Erythroblast (primary cell): ENCODE measurements at regions not wholly inside any gene's neighbourhood (a gene's known extent, or its start where the extent isn't known, plus 50 kb on each side); places are given as distances from the start of the nearest gene placed in this dataset.

Source experiments
- DNase-seq, 2 experiments: peaks; one replicate each; lab custom pipeline; 2025; lab: John Stamatoyannopoulos, UW
- GATA1 ChIP-seq: IDR thresholded peaks from 2 replicates; pipeline ENCODE4 v1.6.1; 2011; ENCODE audit warnings: low read depth, mild to moderate bottlenecking, control low read depth, low read length, moderate library complexity
- POLR2A ChIP-seq: IDR thresholded peaks from 2 replicates; pipeline ENCODE4 v1.6.1; 2011; ENCODE audit warnings: mild to moderate bottlenecking, low read length

- TF ChIP-seq GATA1 = no peak
- TF ChIP-seq POLR2A = no peak
- DNase-seq = no peak
Measured at GRCh38 chr15:96497951-96498350, 167.5 kb downstream of the NR2F2 start.

- no peak for DNase-seq
- TF ChIP-seq POLR2A (no peak), GATA1 (no peak)
Measured at GRCh38 chr15:96500508-96500907, 170.0 kb downstream of the NR2F2 start.

GRCh38 chr15:96501362-96501761, 170.9 kb downstream of the NR2F2 start:
- TF ChIP-seq GATA1 = no peak
- no peak for TF ChIP-seq POLR2A
- no peak for DNase-seq

DNA sequence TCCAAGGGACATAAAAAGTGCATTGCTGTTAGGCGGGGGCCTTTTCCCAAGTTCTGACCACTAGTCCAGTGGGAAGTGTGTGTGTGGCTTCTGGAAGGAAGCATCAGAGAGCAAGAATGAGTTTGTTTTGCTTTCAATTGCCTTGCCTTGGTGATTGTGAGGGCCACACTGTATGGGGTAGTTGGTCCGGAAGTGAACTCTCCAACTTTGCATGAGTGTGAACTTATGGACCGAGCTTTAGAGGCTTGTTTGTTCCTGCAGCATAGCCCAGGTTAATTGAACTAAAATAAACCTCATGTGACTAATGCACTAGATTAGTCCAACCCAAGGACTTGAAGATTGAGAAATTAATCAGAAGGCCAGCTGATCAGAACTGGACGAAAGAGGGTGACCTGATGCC, 171.7 kb downstream of the NR2F2 start:
- DNase-seq = no peak
- no peak for TF ChIP-seq GATA1
- no peak for TF ChIP-seq POLR2A

DNA sequence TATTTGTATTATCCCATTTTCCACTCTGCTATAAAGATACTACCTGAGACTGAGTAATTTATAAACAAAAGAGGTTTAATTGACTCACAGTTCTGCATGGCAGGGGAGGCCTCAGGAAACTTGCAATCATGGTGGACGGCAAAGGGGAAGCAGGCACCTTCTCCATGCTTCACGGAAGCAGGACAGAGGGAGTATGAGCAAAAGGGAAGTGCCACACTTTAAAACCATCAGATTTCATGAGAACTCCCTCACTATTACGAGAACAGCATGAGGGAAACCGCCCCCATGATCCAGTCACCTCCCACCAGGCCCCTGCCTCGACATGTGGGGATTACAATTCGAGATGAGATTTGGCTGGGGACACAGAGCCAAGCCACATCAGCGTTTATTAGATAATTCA, 172.8 kb downstream of the NR2F2 start:
- DNase-seq = no peak
- TF ChIP-seq POLR2A (no peak), GATA1 (no peak)

- no peak for TF ChIP-seq POLR2A
- no peak for TF ChIP-seq GATA1
- no peak for DNase-seq
Measured at GRCh38 chr15:96504371-96504770, 173.9 kb downstream of the NR2F2 start.

DNA sequence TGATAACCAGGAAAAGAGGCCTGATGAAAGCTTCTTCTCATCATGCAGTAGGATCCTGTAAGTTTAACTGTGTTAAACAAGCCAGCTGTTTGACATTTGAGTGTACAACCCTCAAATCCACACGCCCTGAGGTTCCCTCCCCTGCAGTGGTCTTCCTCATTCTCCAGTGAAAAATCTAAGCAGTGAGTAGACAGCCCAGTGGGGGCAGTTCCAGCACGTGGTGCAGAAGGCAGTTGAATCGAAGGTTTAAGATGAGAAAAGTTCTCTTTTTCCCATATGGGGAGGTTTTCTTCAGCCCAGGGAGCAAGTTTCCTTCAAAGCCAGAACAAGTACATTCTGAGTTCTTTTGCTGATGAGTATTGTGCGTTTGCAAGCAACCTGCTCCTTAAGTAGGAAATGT, 174.5 kb downstream of the NR2F2 start:
- no peak for DNase-seq
- no peak for TF ChIP-seq GATA1
- no peak for TF ChIP-seq POLR2A

GRCh38 chr15:96514607-96515285, 184.2 kb downstream of the NR2F2 start:
- TF ChIP-seq POLR2A = no peak
- DNase-seq = no peak

DNA sequence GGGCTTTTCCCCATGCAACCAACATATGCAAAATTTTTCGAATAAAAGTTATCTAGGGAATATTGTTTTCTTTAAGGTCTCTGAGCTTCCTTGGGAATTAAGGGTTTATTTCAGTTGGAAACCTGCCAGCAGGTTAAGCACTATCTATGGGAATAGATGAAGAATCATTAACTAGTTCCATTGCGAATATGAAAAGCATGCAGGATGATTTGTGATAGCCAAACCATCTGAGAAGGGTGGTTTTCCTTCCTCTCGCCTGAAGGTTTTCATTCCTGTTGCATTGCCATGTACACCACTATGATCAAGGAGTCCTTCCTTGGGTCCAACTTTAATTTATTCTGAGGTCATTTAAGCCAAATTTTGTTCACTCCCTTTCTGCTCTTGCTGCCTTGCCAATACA, 184.9 kb downstream of the NR2F2 start:
- no peak for DNase-seq
- TF ChIP-seq POLR2A (no peak), GATA1 (no peak)

- DNase-seq = no peak
- TF ChIP-seq GATA1 = no peak
- no peak for TF ChIP-seq POLR2A
Measured at GRCh38 chr15:96521386-96521785, 190.9 kb downstream of the NR2F2 start.

DNA sequence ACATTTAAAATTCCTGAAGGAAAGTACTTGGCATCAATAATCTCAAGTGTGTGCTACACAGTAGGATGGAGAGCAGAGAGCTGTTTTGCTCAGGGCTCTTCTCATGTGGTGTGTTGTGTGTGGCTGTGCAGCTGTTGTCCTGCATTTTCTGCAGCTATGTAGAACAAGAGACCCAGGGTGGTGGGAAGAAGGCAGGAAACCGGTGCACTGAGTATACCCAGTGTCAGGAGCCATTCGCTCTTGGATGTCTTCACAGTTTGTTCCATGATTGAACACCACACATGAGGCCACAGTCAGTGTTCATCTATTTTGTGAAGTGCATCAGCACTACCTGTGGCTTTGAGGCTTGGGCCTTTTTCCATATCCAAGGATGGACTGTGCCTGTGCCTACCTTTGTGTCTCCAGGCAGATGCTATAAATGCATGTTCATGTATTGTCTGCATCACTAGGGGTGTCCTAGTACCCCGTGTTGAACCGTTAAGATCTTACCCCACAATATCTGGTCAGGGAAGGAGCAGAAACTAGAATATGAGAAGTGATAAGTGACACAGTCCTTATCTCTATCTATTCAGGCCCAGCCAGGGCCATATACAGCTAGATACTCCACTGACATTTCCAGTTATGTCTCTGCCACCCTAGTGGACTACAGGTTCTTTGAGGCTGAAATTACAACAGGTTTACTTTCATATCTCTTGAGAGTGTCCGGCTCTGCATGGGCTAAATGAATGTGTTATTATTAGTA, 194.3 kb downstream of the NR2F2 start:
- TF ChIP-seq GATA1 = no peak
- no peak for TF ChIP-seq POLR2A
- peak in 1 of 2 experiments; percentile 4 for DNase-seq

GRCh38 chr15:96535148-96535547, 204.6 kb downstream of the NR2F2 start:
- TF ChIP-seq POLR2A (no peak), GATA1 (no peak)
- no peak for DNase-seq

DNA sequence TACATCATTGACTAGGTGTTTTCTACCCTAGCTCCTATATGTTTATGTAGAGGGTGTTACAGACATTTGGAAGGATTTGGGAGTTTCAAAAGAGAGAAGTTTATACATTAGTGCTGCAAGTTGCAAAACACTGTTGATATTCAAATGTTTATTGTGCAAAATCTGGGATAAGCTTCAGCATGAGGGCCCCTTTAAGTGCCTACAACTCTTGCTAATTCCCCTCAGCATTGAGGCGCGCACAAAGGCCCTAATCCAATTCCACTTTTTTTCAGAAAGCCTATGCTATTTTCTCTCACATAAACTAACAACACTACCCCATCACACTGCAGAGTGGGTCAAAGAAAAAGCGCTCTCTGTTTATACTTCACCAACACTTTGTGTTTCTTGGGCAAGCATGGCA, 208.0 kb downstream of the NR2F2 start:
- TF ChIP-seq POLR2A (no peak), GATA1 (no peak)
- no peak for DNase-seq

- TF ChIP-seq POLR2A = no peak
- TF ChIP-seq GATA1 = no peak
- no peak for DNase-seq
Measured at GRCh38 chr15:96540283-96540682, 209.8 kb downstream of the NR2F2 start.

DNA sequence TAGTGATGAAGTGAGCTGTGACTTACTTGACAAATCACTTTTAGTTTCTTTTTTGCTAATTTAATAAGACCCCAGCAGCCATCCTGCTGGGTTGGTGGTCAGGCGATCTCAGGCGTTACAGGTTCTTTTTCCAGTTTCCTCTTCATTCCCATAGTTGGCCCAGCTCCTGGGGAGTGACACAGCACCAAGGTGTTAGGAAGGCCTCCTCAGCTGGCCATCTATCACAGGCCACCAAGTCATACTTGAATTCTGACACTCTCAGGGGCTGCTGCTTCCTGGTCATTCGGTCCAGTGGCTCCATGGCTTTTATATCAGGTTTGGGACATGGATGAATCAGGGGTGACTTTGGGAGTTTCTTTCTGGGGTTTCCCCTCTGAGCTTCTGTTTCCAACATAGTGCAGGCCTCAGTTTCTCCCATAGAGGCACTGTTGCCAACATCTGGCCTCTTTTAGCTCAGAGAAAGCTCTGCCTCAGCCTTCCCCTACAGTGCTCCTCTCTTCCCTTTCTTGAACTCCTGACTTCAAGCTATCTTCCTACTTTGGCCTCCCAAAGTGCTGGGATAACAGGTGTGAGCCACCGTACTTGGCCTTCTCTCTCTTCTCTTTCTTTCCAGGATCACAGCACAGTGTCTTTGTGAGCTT, 211.8 kb downstream of the NR2F2 start:
- TF ChIP-seq GATA1 = no peak
- TF ChIP-seq POLR2A = no peak
- no peak for DNase-seq
